ENCODE measurements at regions not wholly inside any gene's neighbourhood (a gene's known extent, or its start where the extent isn't known, plus 50 kb on each side); places are given as distances from the start of the nearest gene placed in this dataset.

DNA sequence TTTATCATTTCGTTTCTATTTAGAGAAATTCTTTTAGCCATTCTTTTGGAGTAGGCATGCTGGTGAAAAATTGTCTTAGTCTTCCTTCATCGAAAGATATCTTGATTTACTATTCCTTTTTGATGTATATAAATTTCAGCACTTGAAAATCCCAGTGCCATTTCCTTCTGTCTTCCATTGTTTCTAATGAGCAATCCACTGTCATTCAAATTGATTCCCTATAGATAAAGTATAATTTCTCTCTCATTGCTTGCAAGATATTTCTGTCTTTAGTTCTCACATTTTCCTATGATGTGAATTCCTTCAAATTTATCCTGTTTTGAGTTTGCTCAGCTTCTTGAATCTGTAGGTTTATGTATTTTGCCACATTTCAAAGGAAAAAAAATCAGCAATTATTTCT is 251.1 kb upstream of the CHD6 start:
- ChIA-PET POLR2A (ENCODE audit: partially characterized antibody) (interaction anchor here (0.8 kb wide), 1 partner anchor 99 kb away, joined by 3 read pairs; no protein-coding TSS in a partner anchor), CTCF (ENCODE audit: partially characterized antibody) (no interaction called here)
- no peak overlapping the region for H2BK120ac ChIP-seq (replicated peaks; ENCODE audit: low read depth, low read length)
- WGBS, 2 experiments (ENCODE audit: extremely low coverage in 1 of 2, insufficient coverage in 1 of 2, insufficient read length in 1 of 2, insufficient replicate concordance in 2 of 2, low coverage in 1 of 2, low lambda C conversion rate in 2 of 2, missing lambda C conversion rate in 1 of 2) = 84% methylated on average over 2 of the region's 2 CpGs; no CpG with 5 or more reads in 1 of the 2 experiments
- no peaks in the 10 kb centered on the region for H3K4me1 ChIP-seq (replicated peaks in 1 of 4; ENCODE audit: control insufficient read depth in 3 of 4, insufficient read depth in 4 of 4, low read length in 3 of 4)
- no peaks in the 10 kb centered on the region for H3K23me2 ChIP-seq (ENCODE audit: low read depth, low read length)
- H2BK12ac ChIP-seq (ENCODE audit: low read depth, low read length) = no peak overlapping the region
- H3K27ac ChIP-seq (ENCODE audit: low read depth, low read length) = no peak overlapping the region
- no peak overlapping the region for H4K5ac ChIP-seq (ENCODE audit: insufficient read length, low read depth, low read length)
- H3K4ac ChIP-seq (replicated peaks; ENCODE audit: insufficient read length, low read depth, low read length) = no peak overlapping the region
- no peaks in the 10 kb centered on the region for H3K79me2 ChIP-seq (ENCODE audit: control insufficient read depth in 1 of 2, insufficient read depth in 2 of 2, low read length in 2 of 2)
- no peak overlapping the region for H2AK5ac ChIP-seq (ENCODE audit: low read depth, low read length)
- no peaks in the 10 kb centered on the region; a peak in 2 of 4 replicates for H3K9me3 ChIP-seq (ENCODE audit: insufficient read depth in 2 of 2, low read depth in 1 of 2, low read length in 1 of 2)
- no peak overlapping the region for H3K4me2 ChIP-seq (ENCODE audit: insufficient read depth in 1 of 2, low read depth in 2 of 2, low read length in 2 of 2)
- H4K20me1 ChIP-seq (replicated peaks in 1 of 2; ENCODE audit: control insufficient read depth in 1 of 2, insufficient read depth in 2 of 2, low read length in 2 of 2) = no peaks in the 10 kb centered on the region
- H2BK20ac ChIP-seq (ENCODE audit: low read length) = no peak overlapping the region
- H3K23ac ChIP-seq (ENCODE audit: insufficient read length) = no peak overlapping the region
- no peaks in the 10 kb centered on the region for H3K27me3 ChIP-seq (replicated peaks in 1 of 4; ENCODE audit: control insufficient read depth in 3 of 4, extremely low read depth in 1 of 4, insufficient read depth in 3 of 4, low read length in 3 of 4)
- FAIRE-seq (no peak), DNase-seq (ENCODE audit: low read depth in 1 of 2, low spot score in 2 of 2) (no peak)
- H3K14ac ChIP-seq (ENCODE audit: insufficient read length) = no peak overlapping the region
- no peak overlapping the region for H4K8ac ChIP-seq (ENCODE audit: extremely low read depth, insufficient read depth, low read length)
- TF ChIP-seq SAP30 (IDR thresholded peaks at IDR 0.05; ENCODE audit: insufficient read depth, insufficient replicate concordance, low read length) = no peak
- no peak for TF ChIP-seq RFX5 (IDR thresholded peaks at IDR 0.05; ENCODE audit: borderline replicate concordance, low read depth, low read length)
- TF ChIP-seq BRCA1 (IDR thresholded peaks at IDR 0.05; ENCODE audit: low read depth, low read length) = no peak
- no peak for TF ChIP-seq BACH1 (IDR thresholded peaks at IDR 0.05; ENCODE audit: low read length)
- no peak for TF ChIP-seq EP300 (IDR thresholded peaks at IDR 0.05; ENCODE audit: borderline replicate concordance in 1 of 2, low read depth in 2 of 2, low read length in 2 of 2)
- TF ChIP-seq YY1 (IDR thresholded peaks at IDR 0.05; ENCODE audit: low read depth, low read length) = no peak
- TF ChIP-seq EGR1 (IDR thresholded peaks at IDR 0.05; ENCODE audit: borderline replicate concordance, low read depth, low read length) = no peak
- no peaks in the 10 kb centered on the region for H3K79me1 ChIP-seq (ENCODE audit: low read depth, low read length)
- H3K36me3 ChIP-seq (ENCODE audit: control insufficient read depth in 2 of 4, insufficient read depth in 4 of 4, low read length in 3 of 4) = no peaks in the 10 kb centered on the region
- no peak overlapping the region for H2AFZ ChIP-seq (ENCODE audit: low read length)
- no peak overlapping the region for H2BK15ac ChIP-seq (ENCODE audit: low read length)
- H3K9ac ChIP-seq (replicated peaks in 1 of 4; ENCODE audit: extremely low read depth in 1 of 4, low read depth in 3 of 4, low read length in 3 of 4) = no peak overlapping the region
- H3K4me3 ChIP-seq (ENCODE audit: extremely low read depth in 1 of 4, insufficient read depth in 2 of 4, low read depth in 3 of 4, low read length in 4 of 4) = no peak overlapping the region
- no peak overlapping the region for H3K18ac ChIP-seq (ENCODE audit: extremely low read depth, low read length)
- no peak overlapping the region for H4K91ac ChIP-seq (replicated peaks; ENCODE audit: insufficient read length, low read length)
- H3K56ac ChIP-seq (replicated peaks; ENCODE audit: insufficient read length, low read depth, low read length) = no peak overlapping the region
- no peak overlapping the region for H2BK5ac ChIP-seq (ENCODE audit: low read depth, low read length)

Measured in H1 (cell line).